GM12892 (cell line): ENCODE measurements at regions not wholly inside any gene's neighbourhood (a gene's known extent, or its start where the extent isn't known, plus 50 kb on each side); places are given as distances from the start of the nearest gene placed in this dataset.

Experiments used
- DNase-seq: peaks from one replicate; pipeline ENCODE4 v3.0.0; 2011; ENCODE audit not compliant: insufficient read length
- FAIRE-seq: peaks from 2 replicates; lab custom pipeline; 2011; peaks lifted over from hg19 to GRCh38; lab: Jason Lieb, UNC
- POLR2A ChIP-seq: IDR thresholded peaks from 2 replicates; pipeline ENCODE4 v1.6.1; 2011; ENCODE audit warnings: low read depth, low read length, control low read depth
- POLR2AphosphoS5 ChIP-seq: IDR thresholded peaks from 2 replicates; pipeline ENCODE4 v1.6.1; 2011; ENCODE audit warnings: low read depth, low read length, control low read depth
- TAF1 ChIP-seq: IDR thresholded peaks from 2 replicates; pipeline ENCODE4 v1.6.1; 2011; ENCODE audit warnings: low read depth, mild to moderate bottlenecking, control low read depth, low read length, borderline replicate concordance

GRCh38 chr14:62206456-62206855 lies 444.2 kb downstream of the SNAPC1 start:
- no peak for TF ChIP-seq TAF1
- no peak for TF ChIP-seq POLR2AphosphoS5
- TF ChIP-seq POLR2A, result no peak

GRCh38 chr14:62209287-62209899 lies 447.2 kb downstream of the SNAPC1 start:
- no peak for TF ChIP-seq TAF1
- no peak for TF ChIP-seq POLR2AphosphoS5
- no peak for TF ChIP-seq POLR2A
- no peak for DNase-seq
- no peak for FAIRE-seq

More at GRCh38 chr14:62206456-62206855, 444.2 kb downstream of the SNAPC1 start:
- FAIRE-seq (no peak), DNase-seq (no peak)

GRCh38 chr14:62213516-62213915 lies 451.3 kb downstream of the SNAPC1 start:
- DNase-seq, result no peak
- no peak for FAIRE-seq

DNA sequence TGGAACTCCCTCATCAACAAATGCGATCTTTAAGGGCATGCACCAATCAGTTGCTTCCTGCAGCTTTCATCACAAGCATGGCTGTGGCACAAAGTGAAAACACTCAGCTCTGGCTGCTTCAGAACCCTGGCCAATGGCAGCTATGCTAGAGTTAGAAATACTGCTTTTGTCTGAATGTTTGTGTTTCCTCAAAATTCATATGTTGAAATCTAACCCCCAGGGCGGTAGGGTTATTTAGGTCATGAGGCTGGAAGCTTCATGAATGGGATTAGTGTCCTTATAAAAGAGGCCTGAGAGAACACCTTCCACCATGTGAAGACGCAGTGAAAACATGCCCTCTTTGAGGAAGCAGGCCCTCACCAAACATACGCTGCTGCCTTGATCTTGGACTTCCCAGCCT lies 453.9 kb downstream of the SNAPC1 start:
- FAIRE-seq (no peak), DNase-seq (no peak)
- TF ChIP-seq TAF1 (no peak), POLR2AphosphoS5 (no peak), POLR2A (no peak)

More at GRCh38 chr14:62213516-62213915, 451.3 kb downstream of the SNAPC1 start:
- TF ChIP-seq TAF1, result no peak
- no peak for TF ChIP-seq POLR2AphosphoS5
- no peak for TF ChIP-seq POLR2A

- DNase-seq (no peak), FAIRE-seq (no peak)
- TF ChIP-seq POLR2A, result no peak
- no peak for TF ChIP-seq POLR2AphosphoS5
- no peak for TF ChIP-seq TAF1
Measured at GRCh38 chr14:62234849-62235248, 472.6 kb downstream of the SNAPC1 start.

- no peak for TF ChIP-seq TAF1
- DNase-seq (no peak), FAIRE-seq (no peak)
Measured at GRCh38 chr14:62244221-62244620, 482.0 kb downstream of the SNAPC1 start.

DNA sequence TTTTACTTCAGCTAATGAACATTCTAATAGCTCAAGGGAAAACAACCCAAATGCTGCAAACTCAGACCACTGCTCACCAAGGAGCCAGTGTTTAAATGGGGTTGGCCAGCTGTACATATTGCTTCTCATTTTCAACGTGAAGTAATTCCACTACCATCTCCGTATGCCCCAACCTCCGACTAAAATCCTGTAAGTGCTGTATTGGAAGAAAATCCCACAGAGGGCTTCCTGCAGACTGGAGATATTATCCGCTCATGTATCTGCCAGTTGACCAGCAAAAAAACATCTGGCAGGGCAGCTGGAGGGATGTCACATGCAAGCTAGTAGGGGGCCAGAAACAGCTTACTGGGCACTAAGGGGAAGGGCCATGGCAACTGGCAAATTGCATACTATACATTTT lies 485.0 kb downstream of the SNAPC1 start:
- DNase-seq (no peak), FAIRE-seq (no peak)
- TF ChIP-seq POLR2AphosphoS5 (no peak), TAF1 (no peak), POLR2A (no peak)

DNA sequence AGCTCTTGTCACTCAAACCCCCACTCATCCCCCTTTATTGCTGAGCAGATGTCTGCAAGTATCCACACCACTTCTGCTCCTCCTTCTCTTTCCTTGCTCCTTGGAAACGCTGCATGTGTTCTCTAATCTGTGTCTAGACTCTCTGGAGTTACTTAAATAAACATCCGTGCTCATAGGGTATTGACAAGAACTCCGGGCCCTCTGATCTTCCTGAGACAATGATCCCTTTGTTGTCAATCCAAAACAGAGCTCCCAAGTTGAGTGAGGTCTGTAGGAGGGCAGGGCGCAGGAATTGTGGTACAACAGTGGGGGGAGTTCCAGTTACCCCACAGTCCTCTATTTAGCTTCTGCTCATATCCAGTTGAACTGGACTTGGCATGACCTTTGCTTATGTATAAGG lies 489.0 kb downstream of the SNAPC1 start:
- FAIRE-seq, result no peak
- DNase-seq, result no peak
- TF ChIP-seq POLR2AphosphoS5 (no peak), TAF1 (no peak), POLR2A (no peak)

- DNase-seq (no peak), FAIRE-seq (no peak)
- no peak for TF ChIP-seq TAF1
- no peak for TF ChIP-seq POLR2A
- TF ChIP-seq POLR2AphosphoS5, result no peak
Measured at GRCh38 chr14:62253171-62253570, 491.0 kb downstream of the SNAPC1 start.

- TF ChIP-seq TAF1 (no peak), POLR2A (no peak), POLR2AphosphoS5 (no peak)
- FAIRE-seq, result no peak
- no peak for DNase-seq
Measured at GRCh38 chr14:62253911-62254310, 491.7 kb downstream of the SNAPC1 start.

- TF ChIP-seq POLR2A, result no peak
- TF ChIP-seq POLR2AphosphoS5, result no peak
- no peak for DNase-seq
- FAIRE-seq, result no peak
Measured at GRCh38 chr14:62269204-62269603, 507.0 kb downstream of the SNAPC1 start.

DNA sequence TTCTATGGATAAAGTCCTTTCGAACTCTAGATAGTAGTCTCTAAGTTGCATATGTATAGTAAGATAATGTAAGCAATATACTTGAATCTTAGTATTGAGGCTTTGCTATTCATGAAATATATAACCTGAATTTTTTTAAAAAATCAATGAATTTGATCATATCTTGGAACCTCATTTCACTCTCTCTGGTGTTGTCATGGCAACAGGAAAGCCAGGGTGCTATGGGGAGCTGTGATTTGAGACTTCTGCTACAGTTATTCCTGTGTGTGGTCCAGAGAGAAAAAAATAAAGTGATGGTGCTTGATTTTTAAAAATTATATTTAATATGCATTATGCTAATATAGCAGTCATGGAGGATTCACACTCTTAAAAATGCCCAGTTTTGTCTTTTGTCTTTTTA lies 508.0 kb downstream of the SNAPC1 start:
- TF ChIP-seq POLR2A (no peak), TAF1 (no peak), POLR2AphosphoS5 (no peak)
- DNase-seq, result no peak
- FAIRE-seq, result no peak

DNA sequence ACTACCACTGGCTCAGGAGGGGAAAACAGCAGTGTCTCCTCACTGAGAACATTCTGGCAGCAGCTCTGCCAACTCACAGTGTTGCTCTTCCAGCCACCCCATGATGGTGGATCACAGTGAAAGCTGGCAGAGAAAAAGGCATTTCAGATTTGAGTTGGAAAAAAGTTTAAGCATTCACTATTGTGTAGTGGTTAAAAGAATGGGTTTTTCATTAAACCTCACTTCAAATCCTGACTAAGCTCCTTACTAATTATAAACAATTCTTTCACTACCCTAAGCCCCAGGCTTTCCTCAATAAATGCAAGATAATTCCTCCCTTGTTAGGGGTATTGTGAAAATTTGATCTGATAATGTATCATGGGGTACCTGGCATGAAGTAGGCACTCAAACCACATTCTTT lies 518.1 kb downstream of the SNAPC1 start:
- TF ChIP-seq POLR2AphosphoS5, result no peak
- no peak for TF ChIP-seq POLR2A
- no peak for TF ChIP-seq TAF1
- DNase-seq, result no peak
- FAIRE-seq, result no peak
